Naive B cell (primary cell): ENCODE measurements at regions not wholly inside any gene's neighbourhood (a gene's known extent, or its start where the extent isn't known, plus 50 kb on each side); places are given as distances from the start of the nearest gene placed in this dataset.

Source experiments
- ATAC-seq, 2 donors: fragments of 150-1000 bp; cut with Tn5 transposase; 2 replicates each; pipeline ENCODE4 v1.10.0; 2021; ENCODE audit warnings: low read depth in 2 of 2, mild to moderate bottlenecking in 2 of 2, moderate library complexity in 2 of 2
- DNase-seq: peaks from one replicate; pipeline ENCODE4 v3.0.0; 2022
- H3K27ac Mint-ChIP-seq, 6 donors: one replicate each; pipeline ENCODE4 v1.8.0; 2020 to 2022; ENCODE audit warnings: mild to moderate bottlenecking in 6 of 6, mixed read lengths in 6 of 6, moderate library complexity in 5 of 6, inconsistent platforms in 2 of 6
- H3K27me3 Mint-ChIP-seq, 3 donors: one replicate each; pipeline ENCODE4 v1.8.0; 2021 to 2022; ENCODE audit warnings: mixed read lengths in 3 of 3, mild to moderate bottlenecking in 1 of 3
- H3K36me3 Mint-ChIP-seq, 2 donors: one replicate each; pipeline ENCODE4 v1.8.0; 2020 to 2022; ENCODE audit warnings: mixed read lengths in 2 of 2, inconsistent platforms in 1 of 2, mild to moderate bottlenecking in 1 of 2
- H3K4me1 Mint-ChIP-seq, 3 donors: one replicate each; pipeline ENCODE4 v1.8.0; 2020 to 2022; ENCODE audit warnings: mixed read lengths in 3 of 3, inconsistent platforms in 1 of 3, mild to moderate bottlenecking in 1 of 3, moderate library complexity in 1 of 3
- H3K4me3 Mint-ChIP-seq, 8 donors: one replicate each; pipeline ENCODE4 v1.8.0; 2020 to 2022; ENCODE audit warnings: mild to moderate bottlenecking in 8 of 8, mixed read lengths in 8 of 8, moderate library complexity in 8 of 8, inconsistent platforms in 2 of 8
- H3K9me3 Mint-ChIP-seq, 7 donors: one replicate each; pipeline ENCODE4 v1.8.0; 2020 to 2022; ENCODE audit warnings: mixed read lengths in 7 of 7, mild to moderate bottlenecking in 5 of 7, inconsistent platforms in 2 of 7, moderate library complexity in 1 of 7

- ATAC-seq (no peak), DNase-seq (no peak)
- no peaks in the 10 kb centered on the region for H3K4me1 Mint-ChIP-seq
- no peak overlapping the region for H3K27ac Mint-ChIP-seq
- H3K27me3 Mint-ChIP-seq: no peaks in the 10 kb centered on the region
- no peaks in the 10 kb centered on the region for H3K36me3 Mint-ChIP-seq
- H3K4me3 Mint-ChIP-seq: no peak overlapping the region
- H3K9me3 Mint-ChIP-seq: no peaks in the 10 kb centered on the region
Observed at GRCh38 chr6:115630424-115631024, 430.2 kb downstream of the FRK start.

GRCh38 chr6:115629415-115629814 is 431.3 kb downstream of the FRK start:
- no peak for ATAC-seq
- Mint-ChIP-seq H3K4me1 (no peaks in the 10 kb centered on the region), H3K9me3 (no peaks in the 10 kb centered on the region)

GRCh38 chr6:115618256-115618655 is 442.4 kb downstream of the FRK start:
- ATAC-seq (no peak), DNase-seq (no peak)
- Mint-ChIP-seq H3K36me3 (no peaks in the 10 kb centered on the region), H3K4me1 (no peaks in the 10 kb centered on the region), H3K4me3 (no peak overlapping the region), H3K27ac (no peak overlapping the region), H3K27me3 (no peaks in the 10 kb centered on the region), H3K9me3 (peaks cover 0 to 2% (median 0%) of the 10 kb centered on the region in 7 donors)

More at GRCh38 chr6:115629415-115629814, 431.3 kb downstream of the FRK start:
- Mint-ChIP-seq H3K36me3 (no peaks in the 10 kb centered on the region), H3K27me3 (no peaks in the 10 kb centered on the region), H3K4me3 (no peak overlapping the region), H3K27ac (no peak overlapping the region)
- DNase-seq: no peak

GRCh38 chr6:115617031-115617430 is 443.7 kb downstream of the FRK start:
- DNase-seq (no peak), ATAC-seq (no peak)
- Mint-ChIP-seq H3K36me3 (no peaks in the 10 kb centered on the region), H3K4me3 (no peak overlapping the region), H3K27me3 (no peaks in the 10 kb centered on the region), H3K4me1 (no peaks in the 10 kb centered on the region), H3K27ac (no peak overlapping the region), H3K9me3 (peaks cover 0 to 2% (median 0%) of the 10 kb centered on the region in 7 donors)

GRCh38 chr6:115613488-115613887 is 447.2 kb downstream of the FRK start:
- H3K4me1 Mint-ChIP-seq: no peaks in the 10 kb centered on the region
- ATAC-seq: no peak
- H3K27me3 Mint-ChIP-seq: no peaks in the 10 kb centered on the region
- DNase-seq: no peak
- H3K27ac Mint-ChIP-seq: no peak overlapping the region
- H3K9me3 Mint-ChIP-seq: peaks cover 0 to 7% (median 0%) of the 10 kb centered on the region in 7 donors
- H3K4me3 Mint-ChIP-seq: no peak overlapping the region
- H3K36me3 Mint-ChIP-seq: no peaks in the 10 kb centered on the region

GRCh38 chr6:115612796-115613479 is 447.8 kb downstream of the FRK start:
- Mint-ChIP-seq H3K27ac (no peak overlapping the region), H3K36me3 (no peaks in the 10 kb centered on the region)
- no peak for DNase-seq

GRCh38 chr6:115612216-115612615 is 448.5 kb downstream of the FRK start:
- Mint-ChIP-seq H3K27me3 (no peaks in the 10 kb centered on the region), H3K4me3 (no peak overlapping the region), H3K9me3 (peaks cover 0 to 7% (median 0%) of the 10 kb centered on the region in 7 donors), H3K27ac (no peak overlapping the region), H3K36me3 (no peaks in the 10 kb centered on the region), H3K4me1 (no peaks in the 10 kb centered on the region)
- ATAC-seq: no peak
- DNase-seq: no peak

More at GRCh38 chr6:115612796-115613479, 447.8 kb downstream of the FRK start:
- H3K27me3 Mint-ChIP-seq: no peaks in the 10 kb centered on the region
- H3K9me3 Mint-ChIP-seq: peaks cover 0 to 7% (median 0%) of the 10 kb centered on the region in 7 donors
- H3K4me1 Mint-ChIP-seq: no peaks in the 10 kb centered on the region
- ATAC-seq: no peak
- H3K4me3 Mint-ChIP-seq: no peak overlapping the region

GRCh38 chr6:115610696-115611095 is 450.0 kb downstream of the FRK start:
- DNase-seq (no peak), ATAC-seq (no peak)
- Mint-ChIP-seq H3K27me3 (no peaks in the 10 kb centered on the region), H3K9me3 (peaks cover 0 to 7% (median 0%) of the 10 kb centered on the region in 7 donors), H3K4me1 (no peaks in the 10 kb centered on the region), H3K27ac (no peak overlapping the region), H3K4me3 (no peak overlapping the region), H3K36me3 (no peaks in the 10 kb centered on the region)

GRCh38 chr6:115609111-115609510 is 451.6 kb downstream of the FRK start:
- H3K4me1 Mint-ChIP-seq: no peaks in the 10 kb centered on the region
- ATAC-seq (no peak), DNase-seq (no peak)
- no peaks in the 10 kb centered on the region for H3K27me3 Mint-ChIP-seq
- H3K36me3 Mint-ChIP-seq: no peaks in the 10 kb centered on the region
- no peak overlapping the region for H3K4me3 Mint-ChIP-seq
- H3K27ac Mint-ChIP-seq: no peak overlapping the region
- H3K9me3 Mint-ChIP-seq: peaks cover 0 to 11% (median 5%) of the 10 kb centered on the region in 7 donors

- peaks cover 0 to 13% (median 7%) of the 10 kb centered on the region in 7 donors for H3K9me3 Mint-ChIP-seq
- H3K4me1 Mint-ChIP-seq: no peaks in the 10 kb centered on the region
- H3K27me3 Mint-ChIP-seq: no peaks in the 10 kb centered on the region
- H3K4me3 Mint-ChIP-seq: no peak overlapping the region
- DNase-seq (no peak), ATAC-seq (no peak)
- no peak overlapping the region for H3K27ac Mint-ChIP-seq
- no peaks in the 10 kb centered on the region for H3K36me3 Mint-ChIP-seq
Observed at GRCh38 chr6:115602466-115602865, 458.2 kb downstream of the FRK start.

GRCh38 chr6:115601509-115601908 is 459.2 kb downstream of the FRK start:
- no peak for DNase-seq
- Mint-ChIP-seq H3K36me3 (no peaks in the 10 kb centered on the region), H3K9me3 (peaks cover 0 to 13% (median 7%) of the 10 kb centered on the region in 7 donors), H3K4me3 (no peak overlapping the region), H3K4me1 (no peaks in the 10 kb centered on the region), H3K27ac (no peak overlapping the region), H3K27me3 (no peaks in the 10 kb centered on the region)
- no peak for ATAC-seq

GRCh38 chr6:115601064-115601463 is 459.6 kb downstream of the FRK start:
- ATAC-seq (no peak), DNase-seq (no peak)
- H3K4me1 Mint-ChIP-seq: no peaks in the 10 kb centered on the region
- H3K9me3 Mint-ChIP-seq: peaks cover 0 to 13% (median 7%) of the 10 kb centered on the region in 7 donors
- H3K4me3 Mint-ChIP-seq: no peak overlapping the region
- H3K36me3 Mint-ChIP-seq: no peaks in the 10 kb centered on the region
- no peaks in the 10 kb centered on the region for H3K27me3 Mint-ChIP-seq
- no peak overlapping the region for H3K27ac Mint-ChIP-seq

- ATAC-seq (no peak), DNase-seq (no peak)
- Mint-ChIP-seq H3K4me1 (no peaks in the 10 kb centered on the region), H3K36me3 (no peaks in the 10 kb centered on the region), H3K9me3 (peaks cover 0 to 12% (median 9%) of the 10 kb centered on the region in 7 donors), H3K27me3 (no peaks in the 10 kb centered on the region), H3K4me3 (no peak overlapping the region), H3K27ac (no peak overlapping the region)
Observed at GRCh38 chr6:115594891-115595290, 465.8 kb downstream of the FRK start.

GRCh38 chr6:115592025-115592424 is 468.7 kb downstream of the FRK start:
- H3K27me3 Mint-ChIP-seq: no peaks in the 10 kb centered on the region
- no peak overlapping the region for H3K27ac Mint-ChIP-seq
- no peaks in the 10 kb centered on the region for H3K4me1 Mint-ChIP-seq
- ATAC-seq: no peak
- H3K36me3 Mint-ChIP-seq: no peaks in the 10 kb centered on the region
- H3K4me3 Mint-ChIP-seq: no peak overlapping the region
- DNase-seq: no peak
- peaks cover 0 to 11% (median 3%) of the 10 kb centered on the region in 7 donors for H3K9me3 Mint-ChIP-seq
